ENCODE measurements at regions not wholly inside any gene's neighbourhood (a gene's known extent, or its start where the extent isn't known, plus 50 kb on each side); places are given as distances from the start of the nearest gene placed in this dataset.

DNA sequence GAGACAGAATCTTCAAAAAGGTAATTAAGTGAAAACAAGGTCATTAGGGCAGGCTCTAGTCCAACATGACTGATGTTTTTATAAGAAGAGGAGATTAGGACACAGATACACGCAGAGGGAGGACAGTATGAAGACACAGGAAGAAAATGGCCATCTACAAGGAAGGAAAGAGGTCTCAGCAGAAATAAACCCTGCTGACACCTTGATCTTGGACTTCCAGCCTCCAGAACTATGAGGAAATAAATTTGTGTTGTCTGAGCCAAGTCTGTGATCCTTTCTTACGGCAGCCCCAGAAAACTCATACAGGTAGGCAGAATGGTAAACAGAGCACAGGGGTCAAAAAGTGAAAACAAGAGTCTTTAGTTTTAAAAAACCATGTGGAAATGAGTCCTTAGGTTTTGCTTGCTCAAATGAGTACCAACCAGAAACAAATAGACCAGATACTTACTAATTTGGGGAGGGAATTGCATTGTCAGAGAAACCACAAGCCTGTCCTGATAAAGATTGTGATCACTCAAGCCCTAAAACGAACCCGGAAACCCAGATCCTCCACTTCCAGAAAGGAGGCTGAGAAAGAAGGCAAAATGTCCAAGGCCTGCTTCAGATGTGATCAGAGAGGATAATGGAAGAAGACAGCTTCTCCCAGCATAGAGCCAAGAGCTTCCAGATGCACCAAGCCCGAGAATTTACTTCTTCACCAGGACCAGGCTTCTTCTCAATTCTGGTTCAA lies 93.9 kb downstream of the DUSP6 start:
- TF ChIP-seq, protein P1, sequence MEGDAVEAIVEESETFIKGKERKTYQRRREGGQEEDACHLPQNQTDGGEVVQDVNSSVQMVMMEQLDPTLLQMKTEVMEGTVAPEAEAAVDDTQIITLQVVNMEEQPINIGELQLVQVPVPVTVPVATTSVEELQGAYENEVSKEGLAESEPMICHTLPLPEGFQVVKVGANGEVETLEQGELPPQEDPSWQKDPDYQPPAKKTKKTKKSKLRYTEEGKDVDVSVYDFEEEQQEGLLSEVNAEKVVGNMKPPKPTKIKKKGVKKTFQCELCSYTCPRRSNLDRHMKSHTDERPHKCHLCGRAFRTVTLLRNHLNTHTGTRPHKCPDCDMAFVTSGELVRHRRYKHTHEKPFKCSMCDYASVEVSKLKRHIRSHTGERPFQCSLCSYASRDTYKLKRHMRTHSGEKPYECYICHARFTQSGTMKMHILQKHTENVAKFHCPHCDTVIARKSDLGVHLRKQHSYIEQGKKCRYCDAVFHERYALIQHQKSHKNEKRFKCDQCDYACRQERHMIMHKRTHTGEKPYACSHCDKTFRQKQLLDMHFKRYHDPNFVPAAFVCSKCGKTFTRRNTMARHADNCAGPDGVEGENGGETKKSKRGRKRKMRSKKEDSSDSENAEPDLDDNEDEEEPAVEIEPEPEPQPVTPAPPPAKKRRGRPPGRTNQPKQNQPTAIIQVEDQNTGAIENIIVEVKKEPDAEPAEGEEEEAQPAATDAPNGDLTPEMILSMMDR (IDR thresholded peaks at IDR 0.05) = no peak
- DNase-seq (ENCODE audit: low spot score) (no peak), ATAC-seq (ENCODE audit: low FRiP score) (no peak)

- TF ChIP-seq, protein P1 (IDR thresholded peaks at IDR 0.05) = no peak
- DNase-seq (ENCODE audit: low spot score) = no peak
- no peak for ATAC-seq (ENCODE audit: low FRiP score)
Measured at GRCh38 chr12:89257340-89257739, 95.0 kb downstream of the DUSP6 start.

GRCh38 chr12:89256060-89256459 lies 96.2 kb downstream of the DUSP6 start:
- no peak for ATAC-seq (ENCODE audit: low FRiP score)
- TF ChIP-seq, protein P1 (IDR thresholded peaks at IDR 0.05) = no peak
- DNase-seq (ENCODE audit: low spot score) = no peak

DNA sequence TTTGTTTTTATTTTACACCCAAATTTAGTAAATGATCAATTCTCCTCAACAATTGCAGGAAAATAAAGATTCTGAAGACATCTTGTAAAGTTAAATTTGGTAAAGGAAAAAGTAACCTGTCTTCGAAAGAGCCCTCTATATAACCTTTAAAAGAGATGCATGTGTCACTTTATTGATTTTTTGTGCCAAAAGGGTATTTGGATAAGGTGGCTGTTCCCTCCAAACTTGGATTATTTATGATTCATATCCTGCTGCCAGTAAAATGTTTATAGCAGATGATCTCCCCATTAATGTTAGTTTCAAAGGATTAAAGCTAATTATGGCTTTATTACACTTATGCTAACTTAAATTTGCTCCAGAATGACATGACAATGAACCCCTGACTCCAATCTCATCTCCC lies 98.8 kb downstream of the DUSP6 start:
- DNase-seq (ENCODE audit: low spot score) (no peak), ATAC-seq (ENCODE audit: low FRiP score) (no peak)
- TF ChIP-seq, protein P1 (IDR thresholded peaks at IDR 0.05) = no peak

DNA sequence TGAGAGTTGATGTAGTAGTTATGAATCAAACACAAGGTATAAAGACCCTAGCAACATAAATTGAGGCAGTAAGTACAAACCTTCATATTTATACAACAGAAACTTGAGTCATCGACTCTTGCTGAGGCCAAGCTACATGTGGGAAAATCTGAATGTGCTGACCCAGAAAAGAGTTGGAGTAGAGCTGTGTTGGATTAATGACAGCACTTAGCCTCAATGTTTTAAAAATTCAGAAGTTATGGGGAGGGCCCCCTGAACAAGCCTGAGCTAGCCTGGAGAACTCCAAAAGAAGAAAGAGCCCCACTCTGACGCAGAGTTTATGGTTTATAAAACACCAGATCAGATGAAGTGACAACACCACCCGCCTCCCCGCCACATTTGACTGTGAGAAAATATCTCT lies 100.0 kb downstream of the DUSP6 start:
- TF ChIP-seq, protein P1 (IDR thresholded peaks at IDR 0.05) = no peak
- peak; percentile 37 for ATAC-seq (ENCODE audit: low FRiP score)
- DNase-seq (ENCODE audit: low spot score) = no peak

GRCh38 chr12:89251342-89252271 lies 100.7 kb downstream of the DUSP6 start:
- no peak for DNase-seq (ENCODE audit: low spot score)
- TF ChIP-seq, protein P1 (IDR thresholded peaks at IDR 0.05) = no peak
- ATAC-seq (ENCODE audit: low FRiP score) = no peak
